Hepatocyte (in vitro differentiated cells): ENCODE measurements at regions not wholly inside any gene's neighbourhood (a gene's known extent, or its start where the extent isn't known, plus 50 kb on each side); places are given as distances from the start of the nearest gene placed in this dataset.

Experiments used
- DNase-seq: peaks from one replicate; pipeline ENCODE4 v3.0.0-alpha.2; 2016; ENCODE audit warnings: low spot score
- H2AFZ ChIP-seq: fragments of 200-600 bp; sonication (generic); 2 replicates; pipeline ENCODE4 v1.6.0; 2016; ENCODE audit warnings: antibody characterized with exemption, mild to moderate bottlenecking
- H3K27ac ChIP-seq: fragments of 200-600 bp; sonication (generic); 2 replicates; pipeline ENCODE4 v1.5.1; 2016; ENCODE audit warnings: mild to moderate bottlenecking
- H3K27me3 ChIP-seq: fragments of 200-600 bp; sonication (generic); 2 replicates; pipeline ENCODE4 v1.6.1; 2016
- H3K36me3 ChIP-seq: fragments of 200-600 bp; sonication (generic); replicated peaks from 2 replicates; pipeline ENCODE4 v1.5.1; 2016; ENCODE audit warnings: low read depth; ENCODE audit not compliant: insufficient read depth
- H3K4me1 ChIP-seq: fragments of 200-600 bp; sonication (generic); 2 replicates; pipeline ENCODE4 v1.5.1; 2016; ENCODE audit warnings: mild to moderate bottlenecking, moderate library complexity; ENCODE audit not compliant: insufficient read depth
- H3K4me2 ChIP-seq: fragments of 200-600 bp; sonication (generic); 2 replicates; pipeline ENCODE4 v1.6.0; 2016
- H3K4me3 ChIP-seq: fragments of 200-600 bp; sonication (generic); 2 replicates; pipeline ENCODE4 v1.5.1; 2016; ENCODE audit warnings: mild to moderate bottlenecking
- H3K79me2 ChIP-seq: fragments of 200-600 bp; sonication (generic); 2 replicates; pipeline ENCODE4 v1.6.0; 2017; ENCODE audit warnings: mild to moderate bottlenecking
- H3K9me2 ChIP-seq: fragments of 200-600 bp; sonication (generic); replicated peaks from 2 replicates; pipeline ENCODE4 v1.6.0; 2017; ENCODE audit warnings: mild to moderate bottlenecking; ENCODE audit not compliant: insufficient read depth
- H3K9me3 ChIP-seq: fragments of 200-600 bp; sonication (generic); 2 replicates; pipeline ENCODE4 v1.5.1; 2016; ENCODE audit warnings: low read depth, mild to moderate bottlenecking
- H4K20me1 ChIP-seq: fragments of 200-600 bp; sonication (generic); 2 replicates; pipeline ENCODE4 v1.6.0; 2016; ENCODE audit warnings: mild to moderate bottlenecking; ENCODE audit not compliant: insufficient read depth, poor library complexity, severe bottlenecking
- EZH2 ChIP-seq: fragments of 200-600 bp; sonication (generic); IDR thresholded peaks from 2 replicates; pipeline ENCODE4 v1.6.1; 2016; ENCODE audit warnings: antibody characterized with exemption, mild to moderate bottlenecking, borderline replicate concordance
- EZH2phosphoT487 ChIP-seq: fragments of 200-600 bp; sonication (generic); IDR thresholded peaks from one replicate; pipeline ENCODE4 v1.6.1; 2018; ENCODE audit warnings: antibody characterized with exemption, mild to moderate bottlenecking, low read depth, moderate library complexity; ENCODE audit not compliant: unreplicated experiment, severe bottlenecking
- WGBS: methylation state at CpG from one replicate; pipeline ENCODE4 v1.1.6; 2016; ENCODE audit warnings: low lambda C conversion rate; ENCODE audit errors: missing lambda C conversion rate; 5-methylcytosine and 5-hydroxymethylcytosine counted together
- TF ChIP-seq, protein P1 (sequence below): fragments of 200-600 bp; sonication (generic); IDR thresholded peaks from 2 replicates; pipeline ENCODE4 v1.5.1; 2016; ENCODE audit warnings: antibody characterized with exemption, mild to moderate bottlenecking; ENCODE audit not compliant: poor library complexity

- 10% methylated on average over 1 of the region's 1 CpG for WGBS
- no peaks in the 10 kb centered on the region for H3K27me3 ChIP-seq
- no peak overlapping the region for H3K4me3 ChIP-seq
- no peak overlapping the region for H3K27ac ChIP-seq
- no peak for DNase-seq
- no peaks in the 10 kb centered on the region for H4K20me1 ChIP-seq
- H3K4me1 ChIP-seq = peaks cover 5% of the 10 kb centered on the region
- H3K9me3 ChIP-seq = no peaks in the 10 kb centered on the region
- H2AFZ ChIP-seq = no peak overlapping the region
- H3K36me3 ChIP-seq = no peaks in the 10 kb centered on the region
- no peak overlapping the region for H3K4me2 ChIP-seq
- H3K79me2 ChIP-seq = no peaks in the 10 kb centered on the region
- TF ChIP-seq, protein P1, sequence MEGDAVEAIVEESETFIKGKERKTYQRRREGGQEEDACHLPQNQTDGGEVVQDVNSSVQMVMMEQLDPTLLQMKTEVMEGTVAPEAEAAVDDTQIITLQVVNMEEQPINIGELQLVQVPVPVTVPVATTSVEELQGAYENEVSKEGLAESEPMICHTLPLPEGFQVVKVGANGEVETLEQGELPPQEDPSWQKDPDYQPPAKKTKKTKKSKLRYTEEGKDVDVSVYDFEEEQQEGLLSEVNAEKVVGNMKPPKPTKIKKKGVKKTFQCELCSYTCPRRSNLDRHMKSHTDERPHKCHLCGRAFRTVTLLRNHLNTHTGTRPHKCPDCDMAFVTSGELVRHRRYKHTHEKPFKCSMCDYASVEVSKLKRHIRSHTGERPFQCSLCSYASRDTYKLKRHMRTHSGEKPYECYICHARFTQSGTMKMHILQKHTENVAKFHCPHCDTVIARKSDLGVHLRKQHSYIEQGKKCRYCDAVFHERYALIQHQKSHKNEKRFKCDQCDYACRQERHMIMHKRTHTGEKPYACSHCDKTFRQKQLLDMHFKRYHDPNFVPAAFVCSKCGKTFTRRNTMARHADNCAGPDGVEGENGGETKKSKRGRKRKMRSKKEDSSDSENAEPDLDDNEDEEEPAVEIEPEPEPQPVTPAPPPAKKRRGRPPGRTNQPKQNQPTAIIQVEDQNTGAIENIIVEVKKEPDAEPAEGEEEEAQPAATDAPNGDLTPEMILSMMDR = no peak
- TF ChIP-seq EZH2phosphoT487 (no peak), EZH2 (no peak)
- H3K9me2 ChIP-seq = no peaks in the 10 kb centered on the region
Measured at GRCh38 chr4:162841753-162842152, 324.9 kb downstream of the NAF1 start.

GRCh38 chr4:162839814-162840213, 326.9 kb downstream of the NAF1 start:
- H2AFZ ChIP-seq = no peak overlapping the region
- H4K20me1 ChIP-seq = no peaks in the 10 kb centered on the region
- no peaks in the 10 kb centered on the region for H3K9me2 ChIP-seq
- H3K27ac ChIP-seq = peak overlapping the region; percentile 35
- TF ChIP-seq, protein P1 = no peak
- TF ChIP-seq EZH2phosphoT487 (no peak), EZH2 (no peak)
- WGBS = 84% methylated on average over 4 of the region's 4 CpGs
- peaks cover 5% of the 10 kb centered on the region for H3K4me1 ChIP-seq
- no peaks in the 10 kb centered on the region for H3K27me3 ChIP-seq
- H3K4me2 ChIP-seq = no peak overlapping the region
- H3K36me3 ChIP-seq = no peaks in the 10 kb centered on the region
- no peaks in the 10 kb centered on the region for H3K9me3 ChIP-seq
- no peak for DNase-seq
- H3K79me2 ChIP-seq = no peaks in the 10 kb centered on the region
- H3K4me3 ChIP-seq = no peak overlapping the region

- Histone ChIP-seq H3K9me3 (no peaks in the 10 kb centered on the region), H3K4me3 (no peak overlapping the region), H3K27ac (no peak overlapping the region), H2AFZ (no peak overlapping the region), H3K36me3 (no peaks in the 10 kb centered on the region), H3K79me2 (no peaks in the 10 kb centered on the region), H3K9me2 (no peaks in the 10 kb centered on the region), H3K4me1 (peaks cover 5% of the 10 kb centered on the region), H3K4me2 (no peak overlapping the region), H3K27me3 (no peaks in the 10 kb centered on the region), H4K20me1 (no peaks in the 10 kb centered on the region)
- TF ChIP-seq EZH2 (no peak), EZH2phosphoT487 (no peak)
- TF ChIP-seq, protein P1 = no peak
- no peak for DNase-seq
- 94% methylated on average over 1 of the region's 1 CpG for WGBS
Measured at GRCh38 chr4:162838671-162839070, 328.0 kb downstream of the NAF1 start.

DNA sequence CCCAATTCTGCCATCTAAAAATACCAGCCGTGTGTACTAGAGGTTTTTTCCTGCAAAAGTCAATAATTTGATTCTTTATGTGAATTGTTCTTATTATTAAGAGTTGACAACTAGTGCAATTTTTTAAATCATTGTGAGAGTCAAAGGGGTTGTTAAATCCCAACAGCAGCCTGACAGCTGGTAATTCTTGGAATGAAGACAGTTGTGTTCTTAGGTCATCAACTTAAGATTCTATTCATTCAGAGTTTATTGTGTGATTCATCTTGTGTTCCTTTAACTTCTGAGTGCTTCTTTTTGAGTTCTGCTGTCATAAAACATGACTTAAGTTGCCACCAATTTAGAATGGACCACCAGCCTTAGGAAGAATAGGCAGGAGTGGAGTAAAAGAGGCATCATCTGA, 329.0 kb downstream of the NAF1 start:
- no peaks in the 10 kb centered on the region for H4K20me1 ChIP-seq
- H3K36me3 ChIP-seq = no peaks in the 10 kb centered on the region
- H3K27ac ChIP-seq = no peak overlapping the region
- DNase-seq = no peak
- no peaks in the 10 kb centered on the region for H3K9me3 ChIP-seq
- peaks cover 5% of the 10 kb centered on the region for H3K4me1 ChIP-seq
- H3K9me2 ChIP-seq = no peaks in the 10 kb centered on the region
- no peaks in the 10 kb centered on the region for H3K79me2 ChIP-seq
- 90% methylated on average over 1 of the region's 1 CpG for WGBS
- H2AFZ ChIP-seq = no peak overlapping the region
- TF ChIP-seq, protein P1 = no peak
- no peak for TF ChIP-seq EZH2phosphoT487
- no peak for TF ChIP-seq EZH2
- H3K4me3 ChIP-seq = no peak overlapping the region
- H3K27me3 ChIP-seq = no peaks in the 10 kb centered on the region
- no peak overlapping the region for H3K4me2 ChIP-seq
